22Rv1 (cell line): ENCODE measurements at regions not wholly inside any gene's neighbourhood (a gene's known extent, or its start where the extent isn't known, plus 50 kb on each side); places are given as distances from the start of the nearest gene placed in this dataset.
"Not testable (repeated sequence)": the region's sequence is repeated elsewhere in the genome, so short reads cannot be mapped to it uniquely, and the experiment has no call there.

Experiments used
- H3K27ac ChIP-seq: fragments of 450-650 bp; 2 replicates; pipeline ENCODE4 v1.5.1; 2017
- CTCF ChIP-seq: fragments of 450-650 bp; IDR thresholded peaks from 2 replicates; pipeline ENCODE4 v1.5.1; 2017; ENCODE audit warnings: mild to moderate bottlenecking
- ZFX ChIP-seq: fragments of 450-650 bp; IDR thresholded peaks from 2 replicates; pipeline ENCODE4 v1.6.1; 2017; ENCODE audit warnings: antibody characterized with exemption, borderline replicate concordance

GRCh38 chr2:35220461-35220860 lies 1135.1 kb upstream of the CRIM1 start:
- TF ChIP-seq ZFX (no peak), CTCF (no peak)
- no peak overlapping the region for H3K27ac ChIP-seq

GRCh38 chr2:35204881-35205280 lies 1150.7 kb upstream of the CRIM1 start:
- TF ChIP-seq ZFX (no peak), CTCF (no peak)
- H3K27ac ChIP-seq: no peak overlapping the region

- no peak overlapping the region for H3K27ac ChIP-seq
- TF ChIP-seq CTCF (no peak), ZFX (no peak)
Measured at GRCh38 chr2:35204323-35204722, 1151.3 kb upstream of the CRIM1 start.

GRCh38 chr2:35199298-35199697 lies 1156.3 kb upstream of the CRIM1 start:
- TF ChIP-seq CTCF (peak; percentile 56), ZFX (no peak)
- no peak overlapping the region for H3K27ac ChIP-seq

GRCh38 chr2:35185861-35186412 lies 1169.6 kb upstream of the CRIM1 start:
- TF ChIP-seq CTCF (no peak), ZFX (no peak)
- no peak overlapping the region for H3K27ac ChIP-seq

- TF ChIP-seq CTCF (no peak), ZFX (no peak)
- no peak overlapping the region for H3K27ac ChIP-seq
Measured at GRCh38 chr2:35184471-35184870, 1171.1 kb upstream of the CRIM1 start.

GRCh38 chr2:35176726-35177125 lies 1178.9 kb upstream of the CRIM1 start:
- H3K27ac ChIP-seq: not testable (repeated sequence)

- TF ChIP-seq ZFX (no peak), CTCF (no peak)
- H3K27ac ChIP-seq: no peak overlapping the region
Measured at GRCh38 chr2:35174845-35175244, 1180.7 kb upstream of the CRIM1 start.
